GM19238 (cell line): ENCODE measurements at regions not wholly inside any gene's neighbourhood (a gene's known extent, or its start where the extent isn't known, plus 50 kb on each side); places are given as distances from the start of the nearest gene placed in this dataset.

Source experiments
- DNase-seq: peaks from one replicate; pipeline ENCODE4 v3.0.0; 2011; ENCODE audit warnings: low spot score; ENCODE audit not compliant: insufficient read length

- no peak for DNase-seq
Observed at GRCh38 chr2:152875701-152876695, 157.6 kb downstream of the ARL6IP6 start.

GRCh38 chr2:152874955-152875354, 156.5 kb downstream of the ARL6IP6 start:
- no peak for DNase-seq

GRCh38 chr2:152870239-152870638, 151.8 kb downstream of the ARL6IP6 start:
- no peak for DNase-seq

- no peak for DNase-seq
Observed at GRCh38 chr2:152867397-152867796, 149.0 kb downstream of the ARL6IP6 start.

- no peak for DNase-seq
Observed at GRCh38 chr2:152864601-152865149, 146.3 kb downstream of the ARL6IP6 start.

- no peak for DNase-seq
Observed at GRCh38 chr2:152863826-152864225, 145.4 kb downstream of the ARL6IP6 start.

GRCh38 chr2:152861349-152861942, 143.0 kb downstream of the ARL6IP6 start:
- no peak for DNase-seq

GRCh38 chr2:152858594-152859265, 140.3 kb downstream of the ARL6IP6 start:
- no peak for DNase-seq

GRCh38 chr2:152846697-152847470, 128.5 kb downstream of the ARL6IP6 start:
- no peak for DNase-seq

- DNase-seq, result no peak
Observed at GRCh38 chr2:152835674-152836073, 117.3 kb downstream of the ARL6IP6 start.

GRCh38 chr2:152827944-152828343, 109.5 kb downstream of the ARL6IP6 start:
- no peak for DNase-seq

GRCh38 chr2:152826581-152827279, 108.3 kb downstream of the ARL6IP6 start:
- no peak for DNase-seq

- no peak for DNase-seq
Observed at GRCh38 chr2:152825834-152826233, 107.4 kb downstream of the ARL6IP6 start.

- no peak for DNase-seq
Observed at GRCh38 chr2:152823905-152824304, 105.5 kb downstream of the ARL6IP6 start.

GRCh38 chr2:152822676-152823075, 104.3 kb downstream of the ARL6IP6 start:
- DNase-seq, result no peak

GRCh38 chr2:152820048-152820447, 101.6 kb downstream of the ARL6IP6 start:
- DNase-seq, result no peak

GRCh38 chr2:152815634-152816257, 97.3 kb downstream of the ARL6IP6 start:
- no peak for DNase-seq

- no peak for DNase-seq
Observed at GRCh38 chr2:152814475-152815030, 96.1 kb downstream of the ARL6IP6 start.

- DNase-seq, result no peak
Observed at GRCh38 chr2:152813351-152813750, 94.9 kb downstream of the ARL6IP6 start.
